ENCODE measurements at regions not wholly inside any gene's neighbourhood (a gene's known extent, or its start where the extent isn't known, plus 50 kb on each side); places are given as distances from the start of the nearest gene placed in this dataset.
"Not testable (repeated sequence)": the region's sequence is repeated elsewhere in the genome, so short reads cannot be mapped to it uniquely, and the experiment has no call there.

- no peak for DNase-seq
These were observed 273.3 kb downstream of the MREG start for GRCh38 chr2:215740071-215740470.

- DNase-seq, result no peak
These were observed 275.0 kb downstream of the MREG start for GRCh38 chr2:215738351-215738750.

- DNase-seq, result no peak
These were observed 275.9 kb downstream of the MREG start for GRCh38 chr2:215737477-215737876.

- DNase-seq, result no peak
These were observed 276.6 kb downstream of the MREG start for GRCh38 chr2:215736653-215737290.

- DNase-seq, result no peak
These were observed 282.2 kb downstream of the MREG start for GRCh38 chr2:215731108-215731658.

- DNase-seq, result no peak
These were observed 283.2 kb downstream of the MREG start for GRCh38 chr2:215729985-215730620.

- no peak for DNase-seq
These were observed 284.8 kb downstream of the MREG start for GRCh38 chr2:215728504-215729065.

- DNase-seq, result no peak
These were observed 285.5 kb downstream of the MREG start for GRCh38 chr2:215727507-215728503.

GRCh38 chr2:215726070-215726469, 287.3 kb downstream of the MREG start:
- no peak for DNase-seq

- no peak for DNase-seq
These were observed 288.3 kb upstream of the FN1 start for GRCh38 chr2:215724146-215724545.

GRCh38 chr2:215723631-215724011, 287.8 kb upstream of the FN1 start:
- DNase-seq, result no peak

GRCh38 chr2:215722986-215723630, 287.2 kb upstream of the FN1 start:
- no peak for DNase-seq

- no peak for DNase-seq
These were observed 286.3 kb upstream of the FN1 start for GRCh38 chr2:215722125-215722524.

GRCh38 chr2:215721515-215721914, 285.6 kb upstream of the FN1 start:
- not testable (repeated sequence) for DNase-seq

- DNase-seq, result no peak
These were observed 283.0 kb upstream of the FN1 start for GRCh38 chr2:215718890-215719289.

- no peak for DNase-seq
These were observed 282.6 kb upstream of the FN1 start for GRCh38 chr2:215718436-215718835.

- no peak for DNase-seq
These were observed 281.9 kb upstream of the FN1 start for GRCh38 chr2:215717501-215718381.

GRCh38 chr2:215716956-215717355, 281.1 kb upstream of the FN1 start:
- DNase-seq, result no peak

GRCh38 chr2:215712871-215713790, 277.3 kb upstream of the FN1 start:
- no peak for DNase-seq

GRCh38 chr2:215712219-215712868, 276.5 kb upstream of the FN1 start:
- DNase-seq, result no peak

Measured in activated CD4-positive, alpha-beta T cell treated with anti-CD3 and anti-CD28 coated beads, Interleukin-2, amount 50 U/mL, for 4 hours (primary cell).